NCI-H460 (cell line): ENCODE measurements at regions not wholly inside any gene's neighbourhood (a gene's known extent, or its start where the extent isn't known, plus 50 kb on each side); places are given as distances from the start of the nearest gene placed in this dataset.

Source experiments
- DNase-seq: peaks from one replicate; pipeline ENCODE4 v3.0.0-alpha.2; 2016; ENCODE audit warnings: low read depth; ENCODE audit errors: extremely low read depth

DNA sequence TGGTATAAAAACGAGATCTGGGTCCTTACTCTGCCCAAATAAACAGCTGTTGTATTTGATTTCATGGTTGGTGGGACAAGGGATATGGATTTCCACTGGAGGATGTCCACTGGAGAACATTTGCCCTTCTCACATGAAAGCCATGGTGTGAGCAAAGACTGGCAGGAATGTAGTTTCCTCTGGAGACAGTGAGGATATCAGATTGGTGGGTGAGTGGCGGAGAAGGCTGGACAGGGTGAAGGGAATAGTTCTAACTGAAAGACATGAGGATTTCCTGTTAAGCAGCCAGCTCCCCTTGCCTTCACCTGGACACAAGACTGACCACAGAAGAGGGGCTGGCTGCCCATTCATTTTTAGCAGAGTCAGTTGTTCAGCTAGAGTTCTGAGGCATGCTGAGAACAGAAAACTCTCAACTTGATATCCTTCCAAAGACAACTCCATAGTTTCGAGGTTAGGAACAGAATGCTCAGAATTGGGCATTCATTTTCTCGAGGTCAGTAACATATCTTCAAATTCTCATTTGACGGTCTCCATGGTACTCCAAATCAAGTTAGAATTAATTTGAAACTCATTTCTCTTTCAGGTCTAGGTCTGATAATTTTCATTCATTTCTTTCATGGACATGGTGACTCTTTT lies 365.7 kb downstream of the LRIG3 start:
- DNase-seq, result no peak

- no peak for DNase-seq
These were observed 363.1 kb downstream of the LRIG3 start for GRCh38 chr12:58557171-58557570.

GRCh38 chr12:58557661-58558060 lies 362.6 kb downstream of the LRIG3 start:
- no peak for DNase-seq

- no peak for DNase-seq
These were observed 356.7 kb downstream of the LRIG3 start for GRCh38 chr12:58563621-58564020.

DNA sequence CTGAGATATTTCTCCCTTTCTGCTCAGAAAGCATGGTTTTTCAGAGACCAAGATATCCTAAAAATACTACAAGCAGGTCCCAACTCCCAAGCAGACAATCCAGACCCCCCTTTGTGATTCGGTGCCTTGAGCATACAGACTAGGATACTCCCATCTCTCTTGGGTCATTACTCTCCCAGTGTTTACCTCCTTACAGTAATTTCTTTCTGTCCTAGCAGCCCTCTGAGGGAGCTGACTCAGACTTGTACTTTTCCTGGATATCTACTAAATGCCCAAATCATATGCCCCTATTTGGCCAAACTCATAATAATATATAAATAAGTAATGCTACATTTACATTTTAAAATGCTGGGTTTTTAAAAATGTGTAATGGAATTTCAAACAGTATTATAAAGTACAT lies 355.6 kb downstream of the LRIG3 start:
- DNase-seq, result no peak

DNA sequence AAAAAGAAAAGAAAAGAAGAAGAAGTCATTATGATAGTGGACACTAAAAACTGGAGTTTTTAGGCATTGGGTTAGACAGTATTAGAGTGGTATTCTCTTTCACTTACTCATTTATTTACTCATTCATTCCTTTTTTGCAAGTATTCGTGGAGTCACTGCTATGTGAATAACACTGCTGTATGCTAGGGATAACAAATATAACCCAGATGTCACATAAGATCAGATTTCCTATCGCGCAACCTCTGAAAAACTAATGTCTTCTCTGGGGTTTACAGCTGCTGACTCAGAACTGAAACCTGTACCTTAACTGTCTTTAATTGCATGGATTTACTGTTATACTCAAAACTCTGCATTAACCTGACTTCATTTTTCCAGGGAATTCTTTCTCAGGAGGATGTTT lies 353.7 kb downstream of the LRIG3 start:
- no peak for DNase-seq

- no peak for DNase-seq
These were observed 353.1 kb downstream of the LRIG3 start for GRCh38 chr12:58567189-58567588.

- DNase-seq, result no peak
These were observed 349.9 kb downstream of the LRIG3 start for GRCh38 chr12:58570411-58570810.

- no peak for DNase-seq
These were observed 345.0 kb downstream of the LRIG3 start for GRCh38 chr12:58575256-58575655.

DNA sequence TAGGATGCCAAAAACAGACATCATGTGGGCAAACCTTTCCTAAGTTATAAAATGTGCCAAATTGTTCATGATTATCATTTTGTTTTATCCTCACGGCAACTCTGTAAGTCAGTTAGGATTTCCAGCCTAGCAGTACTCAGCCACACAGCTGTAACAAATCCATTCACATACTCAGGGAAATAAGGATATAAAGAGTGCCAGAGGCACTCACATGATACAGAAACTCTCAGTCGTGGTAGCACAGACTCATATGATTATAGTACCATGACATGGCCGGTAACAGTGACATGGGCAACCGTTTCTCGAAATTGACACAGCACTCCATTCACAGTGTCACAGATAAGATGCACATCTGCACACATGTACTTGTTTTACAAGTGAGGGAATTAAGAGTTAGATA lies 344.2 kb downstream of the LRIG3 start:
- no peak for DNase-seq

DNA sequence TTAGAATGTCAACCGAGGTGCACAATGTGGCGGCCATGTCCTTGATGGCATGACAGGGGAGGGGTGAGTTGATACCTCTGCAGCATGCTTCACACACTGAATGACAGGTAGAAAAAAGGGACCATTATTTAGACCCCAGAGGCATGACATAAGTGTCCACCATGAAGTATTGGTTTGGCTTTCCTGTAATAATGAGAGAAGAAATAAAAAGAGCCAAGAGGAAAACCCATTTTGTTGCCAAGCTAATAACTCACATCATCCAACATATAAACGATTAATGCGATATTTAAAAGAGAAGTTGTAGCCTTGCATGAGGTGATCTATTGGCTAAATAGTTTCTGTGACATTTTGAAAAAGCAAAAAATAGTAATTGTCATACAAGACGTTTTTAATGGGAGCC lies 343.4 kb downstream of the LRIG3 start:
- no peak for DNase-seq

- no peak for DNase-seq
These were observed 340.2 kb downstream of the LRIG3 start for GRCh38 chr12:58580095-58580494.

GRCh38 chr12:58583529-58583928 lies 336.8 kb downstream of the LRIG3 start:
- DNase-seq, result no peak

DNA sequence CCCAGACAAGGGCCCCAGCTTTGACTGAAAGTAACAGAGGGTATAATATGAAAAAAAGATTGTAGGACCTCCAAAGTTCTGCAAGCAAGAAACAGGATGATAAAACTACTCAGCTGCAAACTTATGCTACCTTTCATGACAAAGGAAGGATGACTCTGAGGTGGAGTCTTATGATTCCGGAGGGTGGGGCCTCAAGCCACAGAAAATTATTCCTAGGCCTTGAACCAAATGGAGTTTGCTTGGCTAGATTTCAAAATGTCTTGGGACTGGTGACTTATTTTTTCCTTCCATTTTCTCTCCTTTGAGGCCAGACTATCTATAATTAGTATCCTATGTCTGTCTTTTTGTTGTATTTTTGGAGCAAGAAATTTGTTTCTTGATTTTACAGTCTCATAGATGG lies 336.4 kb downstream of the LRIG3 start:
- DNase-seq, result no peak

DNA sequence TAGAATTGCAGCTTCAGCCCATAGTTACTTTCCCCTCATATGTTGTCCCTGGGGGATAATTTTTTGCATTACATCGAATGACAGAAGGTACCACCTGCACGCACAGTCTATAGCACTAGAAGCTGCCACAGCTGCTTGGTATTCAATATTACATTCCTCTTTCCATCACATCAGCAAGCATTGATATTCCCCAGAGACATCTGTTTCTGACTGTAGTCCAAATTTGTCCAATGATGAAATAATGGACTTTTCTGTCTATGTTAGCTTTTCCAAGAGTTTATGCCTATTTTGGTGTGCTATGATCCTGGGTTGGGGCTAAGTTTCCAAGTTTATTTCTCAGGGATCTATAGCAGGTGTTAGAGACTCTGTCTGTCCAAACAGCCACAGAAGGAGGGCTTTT lies 335.4 kb downstream of the LRIG3 start:
- DNase-seq, result no peak

GRCh38 chr12:58586762-58587161 lies 333.5 kb downstream of the LRIG3 start:
- no peak for DNase-seq

DNA sequence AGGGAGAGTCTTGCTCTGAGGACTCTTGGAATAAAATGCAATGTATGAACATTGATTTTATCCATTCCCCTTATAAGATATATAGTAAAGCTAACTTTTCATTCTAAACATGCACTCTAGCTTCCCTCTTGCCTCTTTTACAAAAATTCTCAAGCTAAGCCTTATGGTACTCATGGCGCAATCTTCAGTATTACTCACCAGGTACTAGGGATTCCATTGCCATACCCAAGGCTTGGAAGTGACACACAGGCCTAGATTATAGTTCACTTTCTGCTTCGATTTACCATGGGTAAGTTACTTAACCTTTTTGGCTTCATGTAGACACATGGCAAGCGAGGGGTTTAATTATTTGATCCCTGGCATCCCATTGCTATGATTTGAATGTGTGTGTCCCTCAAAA lies 331.5 kb downstream of the LRIG3 start:
- DNase-seq, result no peak

- DNase-seq, result no peak
These were observed 327.7 kb downstream of the LRIG3 start for GRCh38 chr12:58592475-58593207.

DNA sequence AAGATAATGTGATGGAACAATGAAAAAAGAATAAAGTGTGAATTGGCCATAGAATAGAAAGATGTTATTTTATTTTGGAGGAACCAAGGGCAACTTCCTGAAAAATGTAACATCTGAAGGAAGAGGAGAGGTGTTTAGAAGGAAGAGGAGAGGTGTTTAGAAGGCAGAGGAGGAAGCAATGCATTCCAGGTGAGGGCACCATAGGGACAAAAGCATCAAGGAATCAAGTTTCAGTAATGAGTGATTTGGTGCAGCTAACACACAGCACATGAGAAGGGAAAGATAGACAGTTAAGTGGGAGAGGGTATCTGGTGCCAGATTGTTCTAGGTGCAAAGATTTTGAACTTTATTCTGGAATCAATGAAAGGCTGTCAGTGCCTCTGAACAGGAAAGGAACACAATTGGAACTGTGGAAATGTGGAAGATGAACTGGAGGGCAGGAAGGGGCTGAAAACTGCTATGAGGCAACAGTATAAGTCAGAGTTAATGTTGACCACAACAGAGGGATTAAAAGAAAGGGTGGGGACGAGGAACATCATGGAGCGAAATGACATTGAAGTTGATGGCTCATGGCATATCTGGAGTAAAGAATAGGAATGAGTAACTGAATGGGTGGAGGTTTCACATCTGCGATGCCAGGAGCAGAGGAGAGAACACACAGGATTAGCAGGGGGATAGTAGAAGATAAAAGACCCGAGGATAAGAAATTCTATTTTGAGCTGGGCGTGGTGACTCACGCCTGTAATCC lies 326.6 kb downstream of the LRIG3 start:
- DNase-seq, result no peak

GRCh38 chr12:58596381-58596780 lies 323.9 kb downstream of the LRIG3 start:
- no peak for DNase-seq

- DNase-seq, result no peak
These were observed 318.8 kb downstream of the LRIG3 start for GRCh38 chr12:58601529-58601928.

DNA sequence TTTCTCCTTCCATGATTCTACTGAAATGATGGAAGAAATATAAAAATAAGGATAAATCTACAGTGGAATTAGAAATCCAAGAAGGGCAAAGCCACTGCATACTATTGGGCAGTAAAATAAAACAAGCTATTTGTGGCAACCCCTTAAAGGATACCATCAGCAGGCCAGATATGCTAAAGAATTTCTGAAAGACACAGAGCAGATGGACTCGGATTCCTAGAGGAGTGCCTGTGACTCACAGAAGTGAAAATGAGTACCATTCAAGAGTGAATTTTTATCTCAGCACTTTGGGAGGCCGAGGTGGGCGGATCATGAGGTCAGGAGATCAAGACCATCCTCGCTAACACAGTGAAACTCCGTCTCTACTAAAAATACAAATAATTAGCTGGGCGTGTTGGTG lies 318.1 kb downstream of the LRIG3 start:
- no peak for DNase-seq
